Uterus (tissue), 2 donors: ENCODE measurements at regions not wholly inside any gene's neighbourhood (a gene's known extent, or its start where the extent isn't known, plus 50 kb on each side); places are given as distances from the start of the nearest gene placed in this dataset.

Experiments used
- POLR2A ChIP-seq, 2 donors: fragments of 450-650 bp; IDR thresholded peaks; one replicate each; pipeline ENCODE4 v1.6.1; 2016; ENCODE audit warnings: antibody characterized with exemption in 2 of 2, mild to moderate bottlenecking in 1 of 2, moderate library complexity in 1 of 2
- TF ChIP-seq, protein P1 (sequence below), 4 experiments: fragments of 200-600 bp in 2 of 4; fragments of 450-650 bp in 2 of 4; sonication (generic) in 2 of 4; IDR thresholded peaks; one replicate each; pipeline ENCODE4 v1.5.1; 2016 to 2019; ENCODE audit warnings: antibody characterized with exemption in 4 of 4, mild to moderate bottlenecking in 2 of 4, moderate library complexity in 1 of 4

DNA sequence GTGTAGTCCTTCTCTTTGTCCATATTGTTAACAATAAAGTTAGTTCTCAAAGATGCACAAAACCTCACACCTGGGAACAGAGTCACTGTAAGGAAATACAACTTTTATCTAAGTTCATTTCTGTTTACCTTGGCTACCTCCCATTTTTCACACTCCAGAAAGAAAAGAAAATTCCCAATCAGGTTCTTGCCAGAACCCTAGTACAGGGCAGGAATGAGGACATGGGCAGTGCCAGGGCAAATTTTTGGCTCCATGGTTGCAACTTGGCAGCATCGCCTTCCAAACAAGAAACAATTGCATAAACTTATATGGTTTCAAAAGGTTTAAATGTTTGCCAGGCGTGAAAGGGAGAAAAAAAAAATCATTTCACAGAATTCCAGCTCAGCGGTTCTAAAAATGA, 296.3 kb upstream of the PRKD1 start:
- TF ChIP-seq POLR2A (IDR thresholded peaks at IDR 0.05) = no peak
- TF ChIP-seq, protein P1, sequence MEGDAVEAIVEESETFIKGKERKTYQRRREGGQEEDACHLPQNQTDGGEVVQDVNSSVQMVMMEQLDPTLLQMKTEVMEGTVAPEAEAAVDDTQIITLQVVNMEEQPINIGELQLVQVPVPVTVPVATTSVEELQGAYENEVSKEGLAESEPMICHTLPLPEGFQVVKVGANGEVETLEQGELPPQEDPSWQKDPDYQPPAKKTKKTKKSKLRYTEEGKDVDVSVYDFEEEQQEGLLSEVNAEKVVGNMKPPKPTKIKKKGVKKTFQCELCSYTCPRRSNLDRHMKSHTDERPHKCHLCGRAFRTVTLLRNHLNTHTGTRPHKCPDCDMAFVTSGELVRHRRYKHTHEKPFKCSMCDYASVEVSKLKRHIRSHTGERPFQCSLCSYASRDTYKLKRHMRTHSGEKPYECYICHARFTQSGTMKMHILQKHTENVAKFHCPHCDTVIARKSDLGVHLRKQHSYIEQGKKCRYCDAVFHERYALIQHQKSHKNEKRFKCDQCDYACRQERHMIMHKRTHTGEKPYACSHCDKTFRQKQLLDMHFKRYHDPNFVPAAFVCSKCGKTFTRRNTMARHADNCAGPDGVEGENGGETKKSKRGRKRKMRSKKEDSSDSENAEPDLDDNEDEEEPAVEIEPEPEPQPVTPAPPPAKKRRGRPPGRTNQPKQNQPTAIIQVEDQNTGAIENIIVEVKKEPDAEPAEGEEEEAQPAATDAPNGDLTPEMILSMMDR (IDR thresholded peaks at IDR 0.05) = no peak
